ENCODE measurements at regions not wholly inside any gene's neighbourhood (a gene's known extent, or its start where the extent isn't known, plus 50 kb on each side); places are given as distances from the start of the nearest gene placed in this dataset.

DNA sequence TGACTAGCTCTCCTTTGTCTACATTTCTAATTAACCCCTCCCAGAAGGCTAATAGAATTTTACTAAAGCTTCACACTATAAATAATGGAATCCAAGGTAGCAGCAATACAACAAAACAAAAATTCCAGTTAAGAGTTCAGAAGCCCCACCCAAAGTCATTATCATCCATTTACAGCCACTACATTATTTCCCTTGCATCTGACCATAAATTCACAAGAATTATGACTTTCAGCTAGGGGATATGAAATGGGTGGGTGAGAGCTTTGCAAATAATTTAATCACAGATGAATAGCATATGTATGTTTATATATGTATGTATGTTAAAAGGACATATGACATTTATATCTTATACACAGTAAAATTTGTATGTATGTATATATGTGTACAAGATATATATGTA lies 65.3 kb upstream of the PTGDR start:
- no peak for DNase-seq (ENCODE audit: low read depth)
- H3K4me3 ChIP-seq (ENCODE audit: low read depth, low read length) = no peak overlapping the region
- TF ChIP-seq, protein P1, sequence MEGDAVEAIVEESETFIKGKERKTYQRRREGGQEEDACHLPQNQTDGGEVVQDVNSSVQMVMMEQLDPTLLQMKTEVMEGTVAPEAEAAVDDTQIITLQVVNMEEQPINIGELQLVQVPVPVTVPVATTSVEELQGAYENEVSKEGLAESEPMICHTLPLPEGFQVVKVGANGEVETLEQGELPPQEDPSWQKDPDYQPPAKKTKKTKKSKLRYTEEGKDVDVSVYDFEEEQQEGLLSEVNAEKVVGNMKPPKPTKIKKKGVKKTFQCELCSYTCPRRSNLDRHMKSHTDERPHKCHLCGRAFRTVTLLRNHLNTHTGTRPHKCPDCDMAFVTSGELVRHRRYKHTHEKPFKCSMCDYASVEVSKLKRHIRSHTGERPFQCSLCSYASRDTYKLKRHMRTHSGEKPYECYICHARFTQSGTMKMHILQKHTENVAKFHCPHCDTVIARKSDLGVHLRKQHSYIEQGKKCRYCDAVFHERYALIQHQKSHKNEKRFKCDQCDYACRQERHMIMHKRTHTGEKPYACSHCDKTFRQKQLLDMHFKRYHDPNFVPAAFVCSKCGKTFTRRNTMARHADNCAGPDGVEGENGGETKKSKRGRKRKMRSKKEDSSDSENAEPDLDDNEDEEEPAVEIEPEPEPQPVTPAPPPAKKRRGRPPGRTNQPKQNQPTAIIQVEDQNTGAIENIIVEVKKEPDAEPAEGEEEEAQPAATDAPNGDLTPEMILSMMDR (conservative IDR thresholded peaks at IDR 0.05; ENCODE audit: low read depth, low read length) = no peak

DNA sequence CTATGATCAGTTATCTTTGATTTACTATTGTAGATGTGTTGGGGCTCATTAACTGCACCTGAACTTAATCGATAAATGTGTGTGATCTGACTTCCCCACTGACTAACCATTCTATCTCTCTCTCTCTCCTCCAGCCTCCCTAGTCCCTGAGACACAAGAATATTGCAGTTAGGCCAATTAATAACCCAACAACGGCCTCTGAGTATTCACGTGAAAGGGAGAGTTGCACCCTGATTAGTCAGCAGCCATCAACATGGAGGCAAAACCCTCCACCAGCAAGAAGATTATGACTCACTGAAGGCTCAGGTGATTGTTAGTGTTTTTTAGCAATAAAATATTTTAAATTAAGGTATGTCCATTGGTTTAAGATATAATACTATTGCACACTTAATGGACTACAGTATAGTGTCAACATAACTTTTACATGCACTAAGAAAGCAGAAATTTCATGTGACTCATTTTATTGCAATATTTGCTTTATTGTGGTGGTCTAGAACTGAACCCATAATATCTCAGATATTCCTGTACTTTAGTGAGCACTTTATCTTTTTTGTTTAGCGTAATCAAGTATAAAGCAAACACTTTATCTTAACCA lies 77.1 kb upstream of the PTGDR start:
- H3K4me3 ChIP-seq (ENCODE audit: low read depth, low read length) = no peak overlapping the region
- DNase-seq (ENCODE audit: low read depth) = no peak
- TF ChIP-seq, protein P1 (conservative IDR thresholded peaks at IDR 0.05; ENCODE audit: low read depth, low read length) = no peak

DNA sequence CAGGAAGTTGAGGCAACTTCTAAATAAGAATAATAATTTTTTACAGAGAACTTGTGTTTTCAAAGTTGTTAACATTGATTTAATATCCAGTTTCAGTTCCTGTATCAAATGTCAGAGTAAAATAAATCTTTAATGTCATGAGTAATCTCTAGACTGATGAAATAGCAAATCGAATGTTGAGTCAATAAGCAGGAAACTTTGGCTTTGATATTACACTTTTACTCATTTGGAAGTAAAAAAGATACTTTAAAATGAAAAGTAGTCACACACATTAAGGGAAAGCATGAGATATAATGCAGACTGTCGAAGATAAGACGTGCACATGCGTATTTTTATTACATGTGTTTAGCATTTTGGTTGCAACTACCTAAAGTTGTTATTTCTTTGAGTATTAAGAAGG lies 78.2 kb upstream of the PTGDR start:
- DNase-seq (ENCODE audit: low read depth) = no peak
- TF ChIP-seq, protein P1 (conservative IDR thresholded peaks at IDR 0.05; ENCODE audit: low read depth, low read length) = no peak
- no peak overlapping the region for H3K4me3 ChIP-seq (ENCODE audit: low read depth, low read length)

DNA sequence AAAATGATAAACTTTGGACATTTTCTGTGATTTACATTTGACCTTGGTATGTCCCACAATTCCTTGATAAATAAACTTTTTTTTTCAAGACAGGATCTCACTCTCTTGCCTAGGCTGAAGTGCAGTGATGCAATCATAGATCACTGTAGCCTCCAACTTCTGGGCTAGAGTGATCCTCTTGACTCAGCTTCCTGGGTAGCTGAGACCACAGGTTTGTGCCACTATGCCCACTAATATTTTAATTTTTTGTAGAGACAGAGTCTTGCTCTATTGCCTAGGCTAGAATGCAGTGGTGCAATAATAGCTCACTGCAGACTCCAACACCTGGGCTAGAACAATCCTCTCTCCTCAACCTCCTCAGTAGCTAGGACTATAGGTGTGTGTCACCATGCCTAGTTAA lies 79.1 kb upstream of the PTGDR start:
- no peak for DNase-seq (ENCODE audit: low read depth)
- no peak overlapping the region for H3K4me3 ChIP-seq (ENCODE audit: low read depth, low read length)
- TF ChIP-seq, protein P1 (conservative IDR thresholded peaks at IDR 0.05; ENCODE audit: low read depth, low read length) = no peak

DNA sequence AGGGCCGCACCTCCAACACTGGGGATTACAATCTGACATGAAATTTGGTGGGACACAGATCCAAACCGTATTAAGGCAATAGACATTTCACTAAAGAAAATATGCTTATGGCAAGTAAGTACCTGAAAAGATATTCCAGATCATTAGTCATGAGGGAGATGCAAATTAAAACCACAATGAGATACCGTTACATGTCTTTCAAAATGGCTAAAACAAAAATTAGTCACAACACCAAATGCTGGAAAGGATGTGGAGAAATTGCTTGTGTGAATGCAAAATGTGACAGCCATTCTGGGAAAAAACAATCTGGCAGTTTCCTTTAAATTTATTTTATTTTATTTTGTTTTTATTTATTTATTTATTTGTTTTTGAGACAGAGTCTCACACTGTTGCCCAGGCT lies 82.3 kb upstream of the PTGDR start:
- DNase-seq (ENCODE audit: low read depth) = no peak
- H3K4me3 ChIP-seq (ENCODE audit: low read depth, low read length) = no peak overlapping the region
- TF ChIP-seq, protein P1 (conservative IDR thresholded peaks at IDR 0.05; ENCODE audit: low read depth, low read length) = no peak

DNA sequence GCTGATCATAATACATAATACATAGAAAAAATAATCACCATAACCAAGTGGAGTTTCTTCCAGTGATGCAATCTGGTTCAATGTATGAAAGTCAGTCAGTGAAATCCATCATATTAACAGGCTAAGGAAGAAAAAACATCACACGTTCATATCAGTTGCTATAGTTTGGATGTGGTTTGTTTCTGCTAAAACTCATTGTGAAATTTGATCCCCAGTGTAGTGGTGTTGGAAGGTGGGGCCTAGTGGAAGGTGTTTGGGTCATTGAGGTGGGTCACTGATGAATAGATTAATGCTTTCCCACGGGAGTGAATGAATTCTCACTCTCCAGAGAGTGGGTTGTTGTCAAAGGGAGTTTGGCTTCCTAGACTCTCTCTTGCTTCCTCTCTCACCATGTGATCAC lies 84.6 kb upstream of the PTGDR start:
- TF ChIP-seq, protein P1 (conservative IDR thresholded peaks at IDR 0.05; ENCODE audit: low read depth, low read length) = no peak
- no peak for DNase-seq (ENCODE audit: low read depth)
- H3K4me3 ChIP-seq (ENCODE audit: low read depth, low read length) = no peak overlapping the region

DNA sequence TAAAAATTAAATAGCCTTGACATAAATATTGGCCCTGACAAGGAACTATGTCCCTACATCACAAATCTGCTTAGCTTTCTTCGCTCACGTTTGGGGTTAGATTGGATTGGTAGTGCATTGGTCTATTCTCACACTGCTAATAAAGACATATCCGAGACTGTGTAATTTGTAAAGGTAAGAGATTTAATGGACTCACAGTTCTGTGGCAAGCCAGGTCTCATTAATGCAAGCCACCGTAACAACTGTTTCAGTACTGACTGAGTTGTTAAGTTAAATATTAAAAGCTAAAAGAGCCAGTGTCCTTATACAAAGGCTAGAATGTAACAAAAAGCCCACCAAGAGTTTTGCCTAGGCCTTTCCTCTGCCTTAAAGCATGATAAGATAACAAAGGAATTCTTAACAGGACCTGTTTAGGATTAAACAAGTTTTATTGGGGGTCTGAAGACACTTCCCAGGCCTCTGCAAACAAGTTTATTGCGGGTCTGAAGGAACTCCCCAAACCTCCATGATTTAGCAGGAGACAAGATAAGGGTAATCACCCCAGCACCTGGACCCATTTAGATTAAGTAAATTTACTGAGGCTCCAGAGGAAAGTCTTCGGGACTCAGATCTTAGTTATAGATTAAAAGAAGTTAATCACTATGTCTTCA lies 88.2 kb upstream of the PTGDR start:
- no peak overlapping the region for H3K4me3 ChIP-seq (ENCODE audit: low read depth, low read length)
- TF ChIP-seq, protein P1 (conservative IDR thresholded peaks at IDR 0.05; ENCODE audit: low read depth, low read length) = no peak
- no peak for DNase-seq (ENCODE audit: low read depth)

Measured in epithelial cell of proximal tubule (primary cell).